Activated CD8-positive, alpha-beta memory T cell treated with anti-CD3 and anti-CD28 coated beads, Interleukin-2, amount 10 ng/mL, durations not matched to agents 7 days and 5 days (primary cell): ENCODE measurements at regions not wholly inside any gene's neighbourhood (a gene's known extent, or its start where the extent isn't known, plus 50 kb on each side); places are given as distances from the start of the nearest gene placed in this dataset.
"Not testable (repeated sequence)": the region's sequence is repeated elsewhere in the genome, so short reads cannot be mapped to it uniquely, and the experiment has no call there.

ENCODE experiments used
- ATAC-seq: fragments of 150-1000 bp; cut with Tn5 transposase; one replicate; pipeline ENCODE4 v1.10.0; 2021; ENCODE audit warnings: moderate library complexity
- CTCF ChIA-PET: fragments of 350-600 bp; sonication (Branson Sonifier 250); formaldehyde crosslinking; loops from one replicate; lab custom pipeline; 2021; ENCODE audit warnings: antibody characterized with exemption; lab: Charles Lee
- DNase-seq: peaks from one replicate; pipeline ENCODE4 v3.0.0-alpha.2; 2020
- H3K27ac Mint-ChIP-seq: one replicate; pipeline ENCODE4 v1.8.0; 2021; ENCODE audit warnings: mild to moderate bottlenecking, mixed read lengths
- H3K27me3 Mint-ChIP-seq: one replicate; pipeline ENCODE4 v1.8.0; 2021; ENCODE audit warnings: mixed read lengths
- H3K36me3 Mint-ChIP-seq: one replicate; pipeline ENCODE4 v1.8.0; 2021; ENCODE audit warnings: mild to moderate bottlenecking, mixed read lengths
- H3K4me1 Mint-ChIP-seq: one replicate; pipeline ENCODE4 v1.8.0; 2021; ENCODE audit warnings: mixed read lengths
- H3K4me3 Mint-ChIP-seq: one replicate; pipeline ENCODE4 v1.8.0; 2021; ENCODE audit warnings: mild to moderate bottlenecking, moderate library complexity, mixed read lengths
- H3K9me3 Mint-ChIP-seq: one replicate; pipeline ENCODE4 v1.8.0; 2022; ENCODE audit warnings: low read depth, mixed read lengths

GRCh38 chr12:60209521-60209920 lies 613.7 kb downstream of the SLC16A7 start:
- Mint-ChIP-seq H3K4me3 (no peak overlapping the region), H3K27me3 (no peaks in the 10 kb centered on the region), H3K9me3 (peaks cover 7% of the 10 kb centered on the region), H3K36me3 (no peaks in the 10 kb centered on the region), H3K27ac (no peak overlapping the region), H3K4me1 (no peaks in the 10 kb centered on the region)
- no peak for ATAC-seq
- CTCF ChIA-PET = no interaction called here
- no peak for DNase-seq

GRCh38 chr12:60209933-60210332 lies 614.1 kb downstream of the SLC16A7 start:
- Mint-ChIP-seq H3K4me1 (no peaks in the 10 kb centered on the region), H3K4me3 (no peak overlapping the region), H3K36me3 (no peaks in the 10 kb centered on the region), H3K9me3 (peaks cover 7% of the 10 kb centered on the region), H3K27me3 (no peaks in the 10 kb centered on the region), H3K27ac (no peak overlapping the region)
- no peak for ATAC-seq
- CTCF ChIA-PET = no interaction called here
- DNase-seq = no peak

GRCh38 chr12:60210756-60211155 lies 614.9 kb downstream of the SLC16A7 start:
- Mint-ChIP-seq H3K27ac (no peak overlapping the region), H3K36me3 (no peaks in the 10 kb centered on the region)

GRCh38 chr12:60211244-60211643 lies 615.4 kb downstream of the SLC16A7 start:
- DNase-seq (no peak), ATAC-seq (no peak)
- Mint-ChIP-seq H3K9me3 (peaks cover 7% of the 10 kb centered on the region), H3K4me3 (no peak overlapping the region), H3K36me3 (no peaks in the 10 kb centered on the region), H3K27ac (no peak overlapping the region), H3K27me3 (no peaks in the 10 kb centered on the region), H3K4me1 (no peaks in the 10 kb centered on the region)
- CTCF ChIA-PET = no interaction called here

More at GRCh38 chr12:60210756-60211155, 614.9 kb downstream of the SLC16A7 start:
- DNase-seq (no peak), ATAC-seq (no peak)
- Mint-ChIP-seq H3K9me3 (peaks cover 7% of the 10 kb centered on the region), H3K4me1 (no peaks in the 10 kb centered on the region), H3K27me3 (no peaks in the 10 kb centered on the region), H3K4me3 (no peak overlapping the region)
- CTCF ChIA-PET = no interaction called here

GRCh38 chr12:60212159-60213000 lies 616.6 kb downstream of the SLC16A7 start:
- Mint-ChIP-seq H3K27me3 (no peaks in the 10 kb centered on the region), H3K9me3 (peaks cover 7% of the 10 kb centered on the region), H3K4me3 (no peak overlapping the region), H3K36me3 (no peaks in the 10 kb centered on the region), H3K4me1 (no peaks in the 10 kb centered on the region), H3K27ac (no peak overlapping the region)
- CTCF ChIA-PET = no interaction called here
- DNase-seq (no peak), ATAC-seq (no peak)

GRCh38 chr12:60213272-60213671 lies 617.4 kb downstream of the SLC16A7 start:
- not testable (repeated sequence) for ATAC-seq, H3K9me3 Mint-ChIP-seq, H3K36me3 Mint-ChIP-seq, DNase-seq, H3K4me1 Mint-ChIP-seq, H3K27ac Mint-ChIP-seq, H3K27me3 Mint-ChIP-seq, H3K4me3 Mint-ChIP-seq
- CTCF ChIA-PET = interaction anchor here (1.5 kb wide), 1 partner anchor 21 kb away, joined by 3 read pairs; no protein-coding TSS in a partner anchor

GRCh38 chr12:60216226-60216625 lies 620.4 kb downstream of the SLC16A7 start:
- CTCF ChIA-PET = no interaction called here
- no peak overlapping the region for H3K4me3 Mint-ChIP-seq
- peaks cover 6% of the 10 kb centered on the region for H3K9me3 Mint-ChIP-seq
- no peak for DNase-seq
- no peak for ATAC-seq
- no peaks in the 10 kb centered on the region for H3K36me3 Mint-ChIP-seq
- H3K27ac Mint-ChIP-seq = no peak overlapping the region
- H3K27me3 Mint-ChIP-seq = no peaks in the 10 kb centered on the region
- H3K4me1 Mint-ChIP-seq = no peaks in the 10 kb centered on the region

- CTCF ChIA-PET = no interaction called here
- H3K9me3 Mint-ChIP-seq = peaks cover 4% of the 10 kb centered on the region
- H3K36me3 Mint-ChIP-seq = no peaks in the 10 kb centered on the region
- no peak for DNase-seq
- H3K4me1 Mint-ChIP-seq = no peaks in the 10 kb centered on the region
- no peaks in the 10 kb centered on the region for H3K27me3 Mint-ChIP-seq
- no peak overlapping the region for H3K4me3 Mint-ChIP-seq
- no peak overlapping the region for H3K27ac Mint-ChIP-seq
- no peak for ATAC-seq
Observed at GRCh38 chr12:60223242-60223641, 627.4 kb downstream of the SLC16A7 start.

- H3K27me3 Mint-ChIP-seq = no peaks in the 10 kb centered on the region
Observed at GRCh38 chr12:60225216-60226000, 629.6 kb downstream of the SLC16A7 start.

GRCh38 chr12:60227916-60228315 lies 632.1 kb downstream of the SLC16A7 start:
- Mint-ChIP-seq H3K27ac (no peak overlapping the region), H3K9me3 (peaks cover 4% of the 10 kb centered on the region), H3K36me3 (no peaks in the 10 kb centered on the region), H3K4me3 (no peak overlapping the region), H3K4me1 (no peaks in the 10 kb centered on the region), H3K27me3 (no peaks in the 10 kb centered on the region)
- CTCF ChIA-PET = no interaction called here
- DNase-seq (no peak), ATAC-seq (no peak)

More at GRCh38 chr12:60225216-60226000, 629.6 kb downstream of the SLC16A7 start:
- ATAC-seq (no peak), DNase-seq (no peak)
- H3K36me3 Mint-ChIP-seq = no peaks in the 10 kb centered on the region
- H3K27ac Mint-ChIP-seq = no peak overlapping the region
- no peaks in the 10 kb centered on the region for H3K4me1 Mint-ChIP-seq
- no peak overlapping the region for H3K4me3 Mint-ChIP-seq
- H3K9me3 Mint-ChIP-seq = peaks cover 4% of the 10 kb centered on the region
- CTCF ChIA-PET = no interaction called here

GRCh38 chr12:60230056-60230455 lies 634.2 kb downstream of the SLC16A7 start:
- no peaks in the 10 kb centered on the region for H3K27me3 Mint-ChIP-seq
- CTCF ChIA-PET = no interaction called here
- no peak for DNase-seq
- no peaks in the 10 kb centered on the region for H3K36me3 Mint-ChIP-seq
- H3K9me3 Mint-ChIP-seq = peaks cover 5% of the 10 kb centered on the region
- no peak overlapping the region for H3K4me3 Mint-ChIP-seq
- H3K4me1 Mint-ChIP-seq = no peaks in the 10 kb centered on the region
- H3K27ac Mint-ChIP-seq = no peak overlapping the region
- no peak for ATAC-seq

- no peak for ATAC-seq
- H3K27ac Mint-ChIP-seq = no peak overlapping the region
- CTCF ChIA-PET = no interaction called here
- H3K27me3 Mint-ChIP-seq = no peaks in the 10 kb centered on the region
- H3K9me3 Mint-ChIP-seq = peaks cover 7% of the 10 kb centered on the region
- DNase-seq = no peak
- H3K4me3 Mint-ChIP-seq = no peak overlapping the region
- H3K36me3 Mint-ChIP-seq = no peaks in the 10 kb centered on the region
- H3K4me1 Mint-ChIP-seq = no peaks in the 10 kb centered on the region
Observed at GRCh38 chr12:60231303-60231702, 635.5 kb downstream of the SLC16A7 start.

- CTCF ChIA-PET = no interaction called here
- no peaks in the 10 kb centered on the region for H3K27me3 Mint-ChIP-seq
- no peaks in the 10 kb centered on the region for H3K4me1 Mint-ChIP-seq
- no peak for ATAC-seq
- H3K27ac Mint-ChIP-seq = no peak overlapping the region
- peaks cover 7% of the 10 kb centered on the region for H3K9me3 Mint-ChIP-seq
- no peak for DNase-seq
- no peak overlapping the region for H3K4me3 Mint-ChIP-seq
- H3K36me3 Mint-ChIP-seq = no peaks in the 10 kb centered on the region
Observed at GRCh38 chr12:60231976-60232907, 636.4 kb downstream of the SLC16A7 start.
